ENCODE measurements at regions not wholly inside any gene's neighbourhood (a gene's known extent, or its start where the extent isn't known, plus 50 kb on each side); places are given as distances from the start of the nearest gene placed in this dataset.

GRCh38 chr3:128555098-128555825 lies 62.3 kb upstream of the GATA2 start:
- no peak for TF ChIP-seq CTCF (IDR thresholded peaks at IDR 0.05; ENCODE audit: poor library complexity, severe bottlenecking)
- TF ChIP-seq TAF1 (IDR thresholded peaks at IDR 0.05; ENCODE audit: low read depth), result no peak
- TF ChIP-seq SMC3 (conservative IDR thresholded peaks at IDR 0.05; ENCODE audit: poor library complexity), result no peak
- TF ChIP-seq MXI1 (conservative IDR thresholded peaks at IDR 0.05; ENCODE audit: poor library complexity, severe bottlenecking), result no peak
- no peak for TF ChIP-seq POLR2AphosphoS5 (IDR thresholded peaks at IDR 0.05)
- no peak for TF ChIP-seq EP300 (conservative IDR thresholded peaks at IDR 0.05; ENCODE audit: poor library complexity, severe bottlenecking)
- no peak for TF ChIP-seq EZH2 (IDR thresholded peaks at IDR 0.05; ENCODE audit: borderline replicate concordance, insufficient read depth, low read length, poor library complexity, severe bottlenecking)
- TF ChIP-seq REST (IDR thresholded peaks at IDR 0.05; ENCODE audit: borderline replicate concordance), result no peak
